GM12891 (cell line): ENCODE measurements at regions not wholly inside any gene's neighbourhood (a gene's known extent, or its start where the extent isn't known, plus 50 kb on each side); places are given as distances from the start of the nearest gene placed in this dataset.

Experiments
- DNase-seq: peaks from one replicate; pipeline ENCODE4 v3.0.0; 2011; ENCODE audit warnings: low spot score; ENCODE audit not compliant: insufficient read length
- FAIRE-seq: peaks from 2 replicates; lab custom pipeline; 2011; peaks lifted over from hg19 to GRCh38; lab: Jason Lieb, UNC
- PAX5 ChIP-seq: IDR thresholded peaks from 2 replicates; pipeline ENCODE4 v1.6.1; 2011; ENCODE audit warnings: low read length, moderate library complexity, mild to moderate bottlenecking; ENCODE audit not compliant: insufficient read depth, severe bottlenecking
- POLR2A ChIP-seq: IDR thresholded peaks from 2 replicates; pipeline ENCODE4 v1.6.1; 2011; ENCODE audit warnings: low read depth, low read length, control low read depth
- POLR2AphosphoS5 ChIP-seq: IDR thresholded peaks from 2 replicates; pipeline ENCODE4 v1.6.1; 2011; ENCODE audit warnings: low read depth, low read length, control low read depth
- POU2F2 ChIP-seq: IDR thresholded peaks from 2 replicates; pipeline ENCODE4 v1.6.1; 2011; ENCODE audit warnings: low read depth, mild to moderate bottlenecking, control low read depth, low read length, moderate library complexity
- SPI1 ChIP-seq: IDR thresholded peaks from 2 replicates; pipeline ENCODE4 v1.6.1; 2011; ENCODE audit warnings: low read depth, low read length, control low read depth
- TAF1 ChIP-seq: IDR thresholded peaks from 2 replicates; pipeline ENCODE4 v1.6.1; 2011; ENCODE audit warnings: low read depth, low read length, control low read depth

GRCh38 chr9:109830545-109830944 is 50.5 kb downstream of the PALM2AKAP2 start:
- no peak for TF ChIP-seq POLR2AphosphoS5
- TF ChIP-seq POLR2A = no peak
- no peak for TF ChIP-seq TAF1
- DNase-seq (no peak), FAIRE-seq (no peak)

DNA sequence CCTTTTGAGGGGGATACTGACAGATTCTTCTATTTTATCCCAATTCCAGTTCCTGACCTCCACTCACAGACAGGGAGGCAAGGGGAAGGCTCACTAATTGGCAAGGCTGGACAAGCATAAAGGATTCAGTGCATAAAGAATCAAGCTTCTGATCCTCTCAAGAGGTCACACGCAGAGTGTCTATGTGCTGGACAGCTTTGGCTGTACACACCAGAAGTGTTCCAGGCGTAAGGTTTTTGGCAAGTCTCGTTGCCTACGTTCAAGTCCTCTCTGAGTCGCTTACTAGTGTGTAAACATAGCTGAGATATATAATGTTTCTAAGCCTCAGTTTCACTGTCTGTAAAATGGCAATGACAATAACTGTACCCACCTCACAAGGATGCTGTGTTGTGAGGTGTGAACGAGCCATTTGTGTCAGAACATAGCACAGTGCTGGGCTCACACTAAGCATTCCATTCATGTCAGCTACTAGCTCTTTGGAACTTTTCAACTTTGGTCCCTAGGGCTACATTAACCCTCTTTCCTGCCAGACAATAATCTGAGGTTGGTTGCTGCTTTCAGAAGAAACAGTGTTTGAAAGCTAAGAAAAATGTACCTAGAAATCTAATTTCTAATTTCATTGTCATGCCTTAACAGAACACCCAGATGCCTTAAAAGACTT is 52.1 kb downstream of the PALM2AKAP2 start:
- DNase-seq (no peak), FAIRE-seq (no peak)
- TF ChIP-seq SPI1 (no peak), PAX5 (no peak), POU2F2 (no peak), POLR2AphosphoS5 (no peak), TAF1 (no peak), POLR2A (no peak)

DNA sequence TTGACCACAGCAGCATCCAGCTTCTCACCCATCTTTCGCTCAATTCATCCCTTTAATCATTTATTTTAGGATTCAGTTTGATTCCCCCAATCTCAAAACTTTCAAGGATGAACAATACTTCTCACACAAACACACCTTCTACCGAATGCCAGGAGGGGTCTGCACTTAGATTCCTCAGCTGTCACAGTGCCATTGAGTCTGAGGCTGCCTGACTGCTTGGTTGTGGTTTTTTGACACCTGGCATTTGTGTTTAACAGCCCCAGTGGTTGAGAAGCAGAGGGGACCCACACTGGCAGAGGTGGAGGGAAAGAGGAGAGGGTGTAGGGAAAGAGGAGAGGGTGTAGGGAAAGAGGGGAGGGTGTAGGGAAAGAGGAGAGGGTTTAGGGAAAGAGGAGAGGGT is 54.9 kb downstream of the PALM2AKAP2 start:
- no peak for TF ChIP-seq PAX5
- TF ChIP-seq POU2F2 = no peak
- no peak for TF ChIP-seq POLR2AphosphoS5
- TF ChIP-seq SPI1 = no peak
- no peak for TF ChIP-seq POLR2A
- TF ChIP-seq TAF1 = no peak
- no peak for FAIRE-seq
- no peak for DNase-seq

DNA sequence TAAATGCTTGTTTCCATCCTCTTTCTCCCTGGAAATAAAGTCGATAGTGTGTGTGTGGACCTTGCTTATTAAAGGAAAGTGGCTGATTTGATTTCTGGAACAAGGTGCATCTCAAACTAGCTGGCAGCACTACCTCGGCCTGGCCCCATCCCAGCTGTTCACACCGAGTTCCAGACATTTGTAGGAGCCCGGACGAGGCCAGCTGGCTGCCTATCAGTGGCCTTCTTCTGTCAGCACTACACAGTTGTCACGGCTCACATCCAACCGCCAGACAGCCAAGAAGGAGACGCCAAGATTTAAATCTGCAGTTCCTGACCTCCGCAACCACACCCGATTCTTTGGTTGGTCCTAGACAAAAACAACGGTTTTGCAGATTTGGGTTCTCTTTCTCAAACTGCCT is 63.6 kb downstream of the PALM2AKAP2 start:
- FAIRE-seq (no peak), DNase-seq (no peak)
- TF ChIP-seq PAX5 = no peak
- no peak for TF ChIP-seq SPI1
- TF ChIP-seq POU2F2 = no peak
- no peak for TF ChIP-seq POLR2AphosphoS5
- TF ChIP-seq POLR2A = no peak
- TF ChIP-seq TAF1 = no peak

GRCh38 chr9:109845226-109845625 is 65.2 kb downstream of the PALM2AKAP2 start:
- no peak for DNase-seq
- no peak for TF ChIP-seq SPI1
- TF ChIP-seq PAX5 = no peak
- TF ChIP-seq TAF1 = no peak
- no peak for TF ChIP-seq POLR2AphosphoS5
- TF ChIP-seq POLR2A = no peak
- TF ChIP-seq POU2F2 = no peak
- no peak for FAIRE-seq

GRCh38 chr9:109846776-109847175 is 66.8 kb downstream of the PALM2AKAP2 start:
- no peak for FAIRE-seq
- no peak for TF ChIP-seq POLR2A
- TF ChIP-seq PAX5 = no peak
- TF ChIP-seq POU2F2 = no peak
- no peak for TF ChIP-seq POLR2AphosphoS5
- no peak for TF ChIP-seq TAF1
- no peak for TF ChIP-seq SPI1
- no peak for DNase-seq

DNA sequence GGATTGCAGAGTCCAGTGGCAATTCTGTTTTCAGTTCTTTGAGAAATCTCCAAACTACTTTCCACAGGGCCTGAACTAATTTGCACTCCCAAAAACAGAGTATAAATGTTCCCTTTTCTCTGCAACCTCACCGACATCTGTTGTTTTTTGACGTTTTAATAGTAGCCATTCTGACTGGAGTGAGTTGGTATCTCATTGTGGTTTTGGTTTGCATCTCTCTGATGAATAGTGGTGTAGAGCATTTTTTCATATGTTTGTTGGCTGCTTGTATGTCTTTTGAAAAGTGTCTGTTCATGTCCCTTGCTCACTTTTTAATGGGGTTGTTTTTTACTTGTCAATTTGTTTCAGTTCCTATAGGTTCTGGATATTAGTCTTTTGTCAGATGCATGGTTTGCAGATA is 72.6 kb downstream of the PALM2AKAP2 start:
- FAIRE-seq = no peak
- TF ChIP-seq PAX5 (no peak), SPI1 (no peak), POU2F2 (no peak), TAF1 (no peak), POLR2AphosphoS5 (no peak), POLR2A (no peak)

GRCh38 chr9:109855540-109855939 is 75.5 kb downstream of the PALM2AKAP2 start:
- TF ChIP-seq PAX5 (no peak), TAF1 (no peak), POU2F2 (no peak), SPI1 (no peak), POLR2A (no peak)
- DNase-seq = no peak
- FAIRE-seq = no peak

More for the DNA sequence above, 72.6 kb downstream of the PALM2AKAP2 start:
- no peak for DNase-seq

GRCh38 chr9:109856785-109857184 is 76.8 kb downstream of the PALM2AKAP2 start:
- TF ChIP-seq PAX5 = no peak
- TF ChIP-seq POU2F2 = no peak
- no peak for TF ChIP-seq POLR2A
- no peak for TF ChIP-seq TAF1
- TF ChIP-seq POLR2AphosphoS5 = no peak
- TF ChIP-seq SPI1 = no peak
- no peak for DNase-seq
- FAIRE-seq = no peak

GRCh38 chr9:109857336-109857735 is 77.3 kb downstream of the PALM2AKAP2 start:
- TF ChIP-seq POLR2A (no peak), POU2F2 (no peak), PAX5 (no peak), POLR2AphosphoS5 (no peak), TAF1 (no peak), SPI1 (no peak)
- no peak for DNase-seq
- FAIRE-seq = no peak

GRCh38 chr9:109859447-109859846 is 79.4 kb downstream of the PALM2AKAP2 start:
- FAIRE-seq (no peak), DNase-seq (no peak)
- TF ChIP-seq SPI1 (no peak), POU2F2 (no peak), POLR2A (no peak), PAX5 (no peak), TAF1 (no peak), POLR2AphosphoS5 (no peak)
